Ovary (tissue), 7 donors: ENCODE measurements at regions not wholly inside any gene's neighbourhood (a gene's known extent, or its start where the extent isn't known, plus 50 kb on each side); places are given as distances from the start of the nearest gene placed in this dataset.

Source experiments
- DNase-seq, 5 donors: peaks; one replicate each; pipeline ENCODE4 v3.0.0-alpha.2; 2019 to 2020
- H3K27ac ChIP-seq, 2 donors: fragments of 200-600 bp; one replicate each; pipeline versions ENCODE4 v1.5.1 to v1.8.0; 2019 to 2022
- H3K27me3 ChIP-seq: fragments of 200-600 bp; one replicate; pipeline ENCODE4 v1.8.0; 2022
- H3K36me3 ChIP-seq: fragments of 200-600 bp; sonication (generic); one replicate; pipeline ENCODE4 v1.5.1; 2019
- H3K4me1 ChIP-seq: one replicate; pipeline ENCODE4 v1.8.1; 2013; ENCODE audit warnings: mild to moderate bottlenecking, moderate library complexity; ENCODE audit not compliant: insufficient read depth
- H3K4me3 ChIP-seq: fragments of 200-600 bp; sonication (generic); one replicate; pipeline ENCODE4 v1.5.1; 2017
- H3K9me3 ChIP-seq, 2 donors: fragments of 200-600 bp in 1 of 2; sonication (generic) in 1 of 2; one replicate each; pipeline versions ENCODE4 v1.5.1 to v1.8.1; 2013 to 2019; ENCODE audit warnings: mild to moderate bottlenecking in 1 of 2, moderate library complexity in 1 of 2
- CTCF ChIP-seq, 3 donors: fragments of 450-650 bp in 2 of 3; fragments of 200-600 bp in 1 of 3; IDR thresholded peaks; one replicate each; pipeline versions ENCODE4 v1.5.1 to v1.8.0; 2016 to 2022; ENCODE audit warnings: antibody characterized with exemption in 3 of 3, mild to moderate bottlenecking in 1 of 3
- EP300 ChIP-seq: sonication (generic); formaldehyde crosslinking; IDR thresholded peaks from one replicate; pipeline ENCODE4 v1.6.1; 2017; ENCODE audit warnings: antibody characterized with exemption
- POLR2A ChIP-seq: fragments of 450-650 bp; IDR thresholded peaks from one replicate; pipeline ENCODE4 v1.6.1; 2017; ENCODE audit warnings: antibody characterized with exemption, mild to moderate bottlenecking, moderate library complexity
- WGBS, 3 donors: extraction: QIAGEN DNeasy Blood & Tissue Kit in 1 of 3; methylation state at CpG; one replicate each; pipeline versions ENCODE4 v1.1.5 to v1.1.7; 2013 to 2017; 5-methylcytosine and 5-hydroxymethylcytosine counted together
- intact Hi-C, 4 donors: fragments of 100-400 bp; cut with DNase I; formaldehyde crosslinking; loops; one replicate each; pipeline versions ENCODE4 v1.11.0 to v1.15.1; 2022 to 2023
- donor health status: DM: no; HTN: no; CAD: no; lungs with moderate emphysema.
- donor health status: DM: no; HTN: no; CAD: no.
- donor health status: Bipolar disorder and iron deficiency.
- donor health status: DM: no; HTN: no; CAD: no.
- donor health status: DM: yes; HTN: yes; CAD: no.

GRCh38 chr5:111942661-111943401 lies 185.8 kb upstream of the NREP start:
- intact Hi-C loops: loop anchor here in 1 of 4 donors (10.0 kb wide), 1 partner anchor 1248 kb away; no protein-coding TSS in a partner anchor
- Histone ChIP-seq H3K27me3 (peaks cover 2% of the 10 kb centered on the region), H3K27ac (no peak overlapping the region), H3K9me3 (no peaks in the 10 kb centered on the region), H3K4me1 (no peaks in the 10 kb centered on the region), H3K36me3 (no peaks in the 10 kb centered on the region), H3K4me3 (no peak overlapping the region)
- WGBS, 3 donors: 82 to 95% (median 89%) methylated on average over 1 of the region's 1 CpG
- TF ChIP-seq POLR2A (no peak), EP300 (no peak), CTCF (IDR thresholded peaks at IDR 0.05) (no peak)
- DNase-seq: no peak

- no peak for TF ChIP-seq CTCF (IDR thresholded peaks at IDR 0.05)
- TF ChIP-seq POLR2A: no peak
- no peak for TF ChIP-seq EP300
- no peak for DNase-seq
- intact Hi-C loops: loop anchor here in 1 of 4 donors (10.0 kb wide), 1 partner anchor 1247 kb away; no protein-coding TSS in a partner anchor
- WGBS, 3 donors: 82 to 89% (median 87%) methylated on average over 4 of the region's 4 CpGs
- Histone ChIP-seq H3K4me3 (no peak overlapping the region), H3K36me3 (no peaks in the 10 kb centered on the region), H3K27me3 (peaks cover 2% of the 10 kb centered on the region), H3K27ac (no peak overlapping the region), H3K9me3 (no peaks in the 10 kb centered on the region), H3K4me1 (no peaks in the 10 kb centered on the region)
Observed at GRCh38 chr5:111942201-111942600, 185.2 kb upstream of the NREP start.

- no peak for DNase-seq
- Histone ChIP-seq H3K4me3 (no peak overlapping the region), H3K27ac (no peak overlapping the region), H3K27me3 (no peaks in the 10 kb centered on the region), H3K4me1 (no peaks in the 10 kb centered on the region), H3K9me3 (no peaks in the 10 kb centered on the region), H3K36me3 (no peaks in the 10 kb centered on the region)
- TF ChIP-seq EP300 (no peak), POLR2A (no peak), CTCF (IDR thresholded peaks at IDR 0.05) (no peak)
- intact Hi-C loops: no loop called here
- 48 to 59% (median 55%) methylated on average over 2 of the region's 2 CpGs for WGBS, 3 donors
Observed at GRCh38 chr5:111937094-111937493, 180.1 kb upstream of the NREP start.

- 91 to 95% (median 93%) methylated on average over 3 of the region's 3 CpGs for WGBS, 3 donors
- H3K4me3 ChIP-seq: no peak overlapping the region
- no peak for TF ChIP-seq POLR2A
- TF ChIP-seq EP300: no peak
- no peak for TF ChIP-seq CTCF (IDR thresholded peaks at IDR 0.05)
- DNase-seq: no peak
- intact Hi-C loops: no loop called here
- H3K27me3 ChIP-seq: no peaks in the 10 kb centered on the region
- no peaks in the 10 kb centered on the region for H3K36me3 ChIP-seq
- H3K9me3 ChIP-seq: no peaks in the 10 kb centered on the region
- no peaks in the 10 kb centered on the region for H3K4me1 ChIP-seq
- no peak overlapping the region for H3K27ac ChIP-seq
Observed at GRCh38 chr5:111935835-111936234, 178.8 kb upstream of the NREP start.
